ENCODE measurements at regions not wholly inside any gene's neighbourhood (a gene's known extent, or its start where the extent isn't known, plus 50 kb on each side); places are given as distances from the start of the nearest gene placed in this dataset.

- Mint-ChIP-seq H3K4me1 (ENCODE audit: low read depth) (no peaks in the 10 kb centered on the region), H3K36me3 (ENCODE audit: low read depth) (no peaks in the 10 kb centered on the region), H3K27ac (ENCODE audit: unreplicated experiment) (no peak overlapping the region), H3K9me3 (ENCODE audit: low read depth) (no peaks in the 10 kb centered on the region), H3K4me3 (ENCODE audit: unreplicated experiment) (no peak overlapping the region), H3K27me3 (ENCODE audit: low read depth) (peaks cover 4% of the 10 kb centered on the region)
- DNase-seq (ENCODE audit: low spot score), result no peak
- TF ChIP-seq, protein P1, sequence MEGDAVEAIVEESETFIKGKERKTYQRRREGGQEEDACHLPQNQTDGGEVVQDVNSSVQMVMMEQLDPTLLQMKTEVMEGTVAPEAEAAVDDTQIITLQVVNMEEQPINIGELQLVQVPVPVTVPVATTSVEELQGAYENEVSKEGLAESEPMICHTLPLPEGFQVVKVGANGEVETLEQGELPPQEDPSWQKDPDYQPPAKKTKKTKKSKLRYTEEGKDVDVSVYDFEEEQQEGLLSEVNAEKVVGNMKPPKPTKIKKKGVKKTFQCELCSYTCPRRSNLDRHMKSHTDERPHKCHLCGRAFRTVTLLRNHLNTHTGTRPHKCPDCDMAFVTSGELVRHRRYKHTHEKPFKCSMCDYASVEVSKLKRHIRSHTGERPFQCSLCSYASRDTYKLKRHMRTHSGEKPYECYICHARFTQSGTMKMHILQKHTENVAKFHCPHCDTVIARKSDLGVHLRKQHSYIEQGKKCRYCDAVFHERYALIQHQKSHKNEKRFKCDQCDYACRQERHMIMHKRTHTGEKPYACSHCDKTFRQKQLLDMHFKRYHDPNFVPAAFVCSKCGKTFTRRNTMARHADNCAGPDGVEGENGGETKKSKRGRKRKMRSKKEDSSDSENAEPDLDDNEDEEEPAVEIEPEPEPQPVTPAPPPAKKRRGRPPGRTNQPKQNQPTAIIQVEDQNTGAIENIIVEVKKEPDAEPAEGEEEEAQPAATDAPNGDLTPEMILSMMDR (IDR thresholded peaks at IDR 0.05), result no peak
Measured at GRCh38 chr9:15018096-15018637, 107.9 kb upstream of the FREM1 start.

DNA sequence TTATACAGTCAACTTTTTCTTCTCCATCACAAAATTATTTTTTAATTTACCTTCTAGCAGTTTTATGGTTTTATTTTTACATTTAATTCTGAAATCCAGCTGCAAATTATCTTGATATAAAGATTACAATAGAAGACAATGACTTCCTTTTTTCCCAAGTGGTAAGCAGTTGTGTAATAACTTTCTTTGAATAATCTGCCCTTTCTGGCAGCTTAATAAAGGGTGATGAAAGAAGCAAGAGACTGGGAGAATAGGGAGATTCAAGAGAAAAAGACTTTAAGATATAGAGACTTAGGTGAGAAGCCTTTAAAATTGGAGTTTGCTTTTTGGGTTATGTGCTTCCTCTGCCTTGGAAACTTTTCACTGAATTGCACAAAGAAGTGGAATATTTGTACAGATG, 100.4 kb upstream of the FREM1 start:
- Mint-ChIP-seq H3K4me1 (ENCODE audit: low read depth) (peaks cover 5% of the 10 kb centered on the region), H3K27me3 (ENCODE audit: low read depth) (no peaks in the 10 kb centered on the region), H3K4me3 (ENCODE audit: unreplicated experiment) (no peak overlapping the region), H3K36me3 (ENCODE audit: low read depth) (no peaks in the 10 kb centered on the region), H3K9me3 (ENCODE audit: low read depth) (no peaks in the 10 kb centered on the region), H3K27ac (ENCODE audit: unreplicated experiment) (no peak overlapping the region)
- DNase-seq (ENCODE audit: low spot score), result no peak
- TF ChIP-seq, protein P1 (IDR thresholded peaks at IDR 0.05), result no peak

- Mint-ChIP-seq H3K4me3 (ENCODE audit: unreplicated experiment) (no peak overlapping the region), H3K4me1 (ENCODE audit: low read depth) (peaks cover 5% of the 10 kb centered on the region), H3K27me3 (ENCODE audit: low read depth) (peaks cover under 1% of the 10 kb centered on the region), H3K36me3 (ENCODE audit: low read depth) (no peaks in the 10 kb centered on the region), H3K9me3 (ENCODE audit: low read depth) (no peaks in the 10 kb centered on the region), H3K27ac (ENCODE audit: unreplicated experiment) (no peak overlapping the region)
- TF ChIP-seq, protein P1 (IDR thresholded peaks at IDR 0.05), result no peak
- no peak for DNase-seq (ENCODE audit: low spot score)
Measured at GRCh38 chr9:15007698-15008097, 97.5 kb upstream of the FREM1 start.

- peaks cover 2% of the 10 kb centered on the region for H3K27me3 Mint-ChIP-seq (ENCODE audit: low read depth)
- H3K36me3 Mint-ChIP-seq (ENCODE audit: low read depth), result no peaks in the 10 kb centered on the region
- no peak for DNase-seq (ENCODE audit: low spot score)
- TF ChIP-seq, protein P1 (IDR thresholded peaks at IDR 0.05), result no peak
- peaks cover 10% of the 10 kb centered on the region for H3K9me3 Mint-ChIP-seq (ENCODE audit: low read depth)
- peaks cover 14% of the 10 kb centered on the region for H3K4me1 Mint-ChIP-seq (ENCODE audit: low read depth)
- no peak overlapping the region for H3K4me3 Mint-ChIP-seq (ENCODE audit: unreplicated experiment)
- H3K27ac Mint-ChIP-seq (ENCODE audit: unreplicated experiment), result no peak overlapping the region
Measured at GRCh38 chr9:14994738-14995137, 84.5 kb upstream of the FREM1 start.

- Mint-ChIP-seq H3K4me1 (ENCODE audit: low read depth) (peaks cover 14% of the 10 kb centered on the region), H3K36me3 (ENCODE audit: low read depth) (no peaks in the 10 kb centered on the region), H3K4me3 (ENCODE audit: unreplicated experiment) (peak overlapping the region; percentile 79), H3K27me3 (ENCODE audit: low read depth) (no peaks in the 10 kb centered on the region), H3K27ac (ENCODE audit: unreplicated experiment) (no peak overlapping the region), H3K9me3 (ENCODE audit: low read depth) (peaks cover 10% of the 10 kb centered on the region)
- no peak for DNase-seq (ENCODE audit: low spot score)
- TF ChIP-seq, protein P1 (IDR thresholded peaks at IDR 0.05), result no peak
Measured at GRCh38 chr9:14993901-14994554, 83.8 kb upstream of the FREM1 start.

Measured in chondrocyte (in vitro differentiated cells).